HepG2 (cell line): ENCODE measurements at regions not wholly inside any gene's neighbourhood (a gene's known extent, or its start where the extent isn't known, plus 50 kb on each side); places are given as distances from the start of the nearest gene placed in this dataset.

ENCODE experiments used
- CEBPB ChIP-seq: IDR thresholded peaks from 2 replicates; pipeline ENCODE4 v1.6.1; 2011; ENCODE audit warnings: low read depth, low read length, improper control_type of control experiment, borderline replicate concordance
- GFI1 ChIP-seq: sonication (generic); formaldehyde crosslinking; IDR thresholded peaks from 2 replicates; pipeline ENCODE4 v1.5.0; 2020; ENCODE audit warnings: missing genetic modification reagents, mild to moderate bottlenecking, borderline replicate concordance
- KAT7 ChIP-seq: IDR thresholded peaks from 2 replicates; pipeline ENCODE4 v1.6.1; 2018; ENCODE audit warnings: borderline replicate concordance, missing compliant biosample characterization
- RBM39 ChIP-seq: fragments of 200-400 bp; formaldehyde crosslinking; IDR thresholded peaks from one replicate; pipeline ENCODE4 v1.6.1; 2018; ENCODE audit warnings: antibody characterized with exemption, mild to moderate bottlenecking, low read depth, low read length; ENCODE audit not compliant: poor library complexity, severe bottlenecking
- REST ChIP-seq, 2 experiments: IDR thresholded peaks; 2 replicates each; pipeline ENCODE4 v1.6.1; 2011 to 2012; ENCODE audit warnings: low read length in 2 of 2, borderline replicate concordance in 1 of 2, low read depth in 1 of 2, mild to moderate bottlenecking in 1 of 2, moderate library complexity in 1 of 2
- REXO4 ChIP-seq: sonication (generic); formaldehyde crosslinking; IDR thresholded peaks from 2 replicates; pipeline ENCODE4 v1.8.0; 2022; ENCODE audit warnings: missing genetic modification reagents, mild to moderate bottlenecking, borderline replicate concordance
- TBX2 ChIP-seq: sonication (generic); formaldehyde crosslinking; IDR thresholded peaks from 2 replicates; pipeline ENCODE4 v1.5.0; 2020; ENCODE audit warnings: missing genetic modification reagents, mild to moderate bottlenecking, borderline replicate concordance
- TCF12 ChIP-seq, 2 experiments: fragments of 450-650 bp in 1 of 2; sonication (generic) in 1 of 2; formaldehyde crosslinking in 1 of 2; IDR thresholded peaks; 2 replicates each; pipeline versions ENCODE4 v1.6.1 to v1.8.0; 2017 to 2022; ENCODE audit warnings: antibody characterized with exemption in 1 of 2, mild to moderate bottlenecking in 1 of 2, missing genetic modification reagents in 1 of 2, moderate library complexity in 1 of 2
- ZEB1 ChIP-seq: IDR thresholded peaks from 2 replicates; pipeline ENCODE4 v1.6.1; 2012; ENCODE audit warnings: mild to moderate bottlenecking, low read depth, inconsistent platforms; ENCODE audit not compliant: insufficient replicate concordance
- ZNF180 ChIP-seq: sonication (generic); formaldehyde crosslinking; IDR thresholded peaks from 2 replicates; pipeline ENCODE4 v1.4.0; 2020; ENCODE audit warnings: low read depth, missing genetic modification reagents, borderline replicate concordance
- ZNF260 ChIP-seq: sonication (generic); formaldehyde crosslinking; IDR thresholded peaks from 2 replicates; pipeline ENCODE4 v1.4.0; 2020; ENCODE audit warnings: missing genetic modification reagents, low read depth, mild to moderate bottlenecking, borderline replicate concordance
- ZNF597 ChIP-seq: sonication (generic); formaldehyde crosslinking; IDR thresholded peaks from 2 replicates; pipeline ENCODE4 v1.5.0; 2020; ENCODE audit warnings: missing genetic modification reagents
- ZNF644 ChIP-seq: IDR thresholded peaks from 2 replicates; pipeline ENCODE4 v1.6.1; 2016; ENCODE audit warnings: low read depth
- ZNF713 ChIP-seq: sonication (generic); formaldehyde crosslinking; IDR thresholded peaks from 2 replicates; pipeline ENCODE4 v1.4.0; 2020; ENCODE audit warnings: mild to moderate bottlenecking, missing genetic modification reagents
- ZNF772 ChIP-seq: sonication (generic); formaldehyde crosslinking; IDR thresholded peaks from 2 replicates; pipeline ENCODE4 v1.5.0; 2020; ENCODE audit warnings: mild to moderate bottlenecking, missing genetic modification reagents
- ZNF782 ChIP-seq: sonication (generic); formaldehyde crosslinking; IDR thresholded peaks from 2 replicates; pipeline ENCODE4 v1.4.0; 2020; ENCODE audit warnings: missing genetic modification reagents, mild to moderate bottlenecking, borderline replicate concordance
- TF ChIP-seq, protein P1 (sequence below): sonication (generic); formaldehyde crosslinking; IDR thresholded peaks from 2 replicates; pipeline ENCODE4 v1.8.0; 2022; ENCODE audit warnings: mild to moderate bottlenecking, missing genetic modification reagents, moderate library complexity
- TF ChIP-seq, protein P2 (sequence below): conservative IDR thresholded peaks from 2 replicates; pipeline ENCODE4 v1.6.1; 2018; ENCODE audit warnings: missing genetic modification reagents
- TF ChIP-seq, protein P3 (sequence below): sonication (generic); formaldehyde crosslinking; IDR thresholded peaks from 2 replicates; pipeline ENCODE4 v1.4.0; 2020; ENCODE audit warnings: mild to moderate bottlenecking, missing genetic modification reagents, borderline replicate concordance

- no peak for TF ChIP-seq ZNF260 (CRISPR knock-in tag)
- TF ChIP-seq ZEB1 = no peak
- TF ChIP-seq, protein P1, sequence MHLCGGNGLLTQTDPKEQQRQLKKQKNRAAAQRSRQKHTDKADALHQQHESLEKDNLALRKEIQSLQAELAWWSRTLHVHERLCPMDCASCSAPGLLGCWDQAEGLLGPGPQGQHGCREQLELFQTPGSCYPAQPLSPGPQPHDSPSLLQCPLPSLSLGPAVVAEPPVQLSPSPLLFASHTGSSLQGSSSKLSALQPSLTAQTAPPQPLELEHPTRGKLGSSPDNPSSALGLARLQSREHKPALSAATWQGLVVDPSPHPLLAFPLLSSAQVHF (CRISPR knock-in tag) = no peak
- TF ChIP-seq, protein P2, sequence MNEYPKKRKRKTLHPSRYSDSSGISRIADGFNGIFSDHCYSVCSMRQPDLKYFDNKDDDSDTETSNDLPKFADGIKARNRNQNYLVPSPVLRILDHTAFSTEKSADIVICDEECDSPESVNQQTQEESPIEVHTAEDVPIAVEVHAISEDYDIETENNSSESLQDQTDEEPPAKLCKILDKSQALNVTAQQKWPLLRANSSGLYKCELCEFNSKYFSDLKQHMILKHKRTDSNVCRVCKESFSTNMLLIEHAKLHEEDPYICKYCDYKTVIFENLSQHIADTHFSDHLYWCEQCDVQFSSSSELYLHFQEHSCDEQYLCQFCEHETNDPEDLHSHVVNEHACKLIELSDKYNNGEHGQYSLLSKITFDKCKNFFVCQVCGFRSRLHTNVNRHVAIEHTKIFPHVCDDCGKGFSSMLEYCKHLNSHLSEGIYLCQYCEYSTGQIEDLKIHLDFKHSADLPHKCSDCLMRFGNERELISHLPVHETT (CRISPR knock-in tag) = 0 out of 2 replicates have a peak, but pooled peaks have one; percentile 40
- no peak for TF ChIP-seq CEBPB
- no peak for TF ChIP-seq ZNF644
- TF ChIP-seq ZNF713 = 0 out of 2 replicates have a peak, but pooled peaks have one; percentile 43
- TF ChIP-seq REST (IDR thresholded peaks at IDR 0.05; ENCODE audit: borderline replicate concordance in 1 of 2, low read depth in 1 of 2, low read length in 2 of 2) = no peak
- no peak for TF ChIP-seq GFI1 (CRISPR knock-in tag)
- TF ChIP-seq, protein P3, sequence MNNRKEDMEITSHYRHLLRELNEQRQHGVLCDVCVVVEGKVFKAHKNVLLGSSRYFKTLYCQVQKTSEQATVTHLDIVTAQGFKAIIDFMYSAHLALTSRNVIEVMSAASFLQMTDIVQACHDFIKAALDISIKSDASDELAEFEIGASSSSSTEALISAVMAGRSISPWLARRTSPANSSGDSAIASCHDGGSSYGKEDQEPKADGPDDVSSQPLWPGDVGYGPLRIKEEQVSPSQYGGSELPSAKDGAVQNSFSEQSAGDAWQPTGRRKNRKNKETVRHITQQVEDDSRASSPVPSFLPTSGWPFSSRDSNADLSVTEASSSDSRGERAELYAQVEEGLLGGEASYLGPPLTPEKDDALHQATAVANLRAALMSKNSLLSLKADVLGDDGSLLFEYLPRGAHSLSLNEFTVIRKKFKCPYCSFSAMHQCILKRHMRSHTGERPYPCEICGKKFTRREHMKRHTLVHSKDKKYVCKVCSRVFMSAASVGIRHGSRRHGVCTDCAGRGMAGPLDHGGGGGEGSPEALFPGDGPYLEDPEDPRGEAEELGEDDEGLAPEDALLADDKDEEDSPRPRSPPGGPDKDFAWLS (CRISPR knock-in tag) = no peak
- no peak for TF ChIP-seq ZNF180 (CRISPR knock-in tag)
- no peak for TF ChIP-seq RBM39
- peak; percentile 44; the same call in 1 of the 2 replicates for TF ChIP-seq ZNF772
- TF ChIP-seq ZNF597 (CRISPR knock-in tag) = no peak
- no peak for TF ChIP-seq TCF12 (IDR thresholded peaks at IDR 0.05)
- no peak for TF ChIP-seq TCF12 (CRISPR knock-in tag; IDR thresholded peaks at IDR 0.05)
- TF ChIP-seq ZNF782 (CRISPR knock-in tag) = peak; percentile 38; the same call in 1 of the 2 replicates
- peak; percentile 68 for TF ChIP-seq TBX2 (CRISPR knock-in tag)
- no peak for TF ChIP-seq REXO4 (CRISPR knock-in tag)
- no peak for TF ChIP-seq KAT7 (CRISPR knock-in tag)
These were observed 235.8 kb downstream of the NFATC2 start (continued) for GRCh38 chr20:51306521-51307358.
